ENCODE measurements at regions not wholly inside any gene's neighbourhood (a gene's known extent, or its start where the extent isn't known, plus 50 kb on each side); places are given as distances from the start of the nearest gene placed in this dataset.
"Not testable (repeated sequence)": the region's sequence is repeated elsewhere in the genome, so short reads cannot be mapped to it uniquely, and the experiment has no call there.

DNA sequence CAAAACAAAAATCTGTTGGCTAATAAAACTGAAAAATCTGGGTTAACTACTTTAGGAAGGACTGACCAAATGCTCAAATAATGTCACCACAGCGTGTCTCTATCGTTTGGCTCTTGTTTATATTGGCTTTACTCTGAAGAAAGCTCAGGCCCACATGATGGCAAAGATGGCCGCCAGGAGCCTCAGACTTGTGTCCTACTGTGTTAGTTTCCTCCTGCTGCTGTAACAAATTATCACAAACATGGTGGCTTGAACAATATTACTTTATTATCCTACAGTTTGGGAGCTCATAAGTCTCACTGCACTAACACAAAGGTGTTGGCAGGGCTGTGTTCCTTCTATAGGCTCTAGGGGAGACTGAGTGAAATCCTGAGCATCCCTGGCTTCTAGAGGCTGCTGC is 303.0 kb downstream of the DAD1 start:
- intact Hi-C loops (cut with DNase I; ENCODE audit: low total_unique reads): no loop called here

DNA sequence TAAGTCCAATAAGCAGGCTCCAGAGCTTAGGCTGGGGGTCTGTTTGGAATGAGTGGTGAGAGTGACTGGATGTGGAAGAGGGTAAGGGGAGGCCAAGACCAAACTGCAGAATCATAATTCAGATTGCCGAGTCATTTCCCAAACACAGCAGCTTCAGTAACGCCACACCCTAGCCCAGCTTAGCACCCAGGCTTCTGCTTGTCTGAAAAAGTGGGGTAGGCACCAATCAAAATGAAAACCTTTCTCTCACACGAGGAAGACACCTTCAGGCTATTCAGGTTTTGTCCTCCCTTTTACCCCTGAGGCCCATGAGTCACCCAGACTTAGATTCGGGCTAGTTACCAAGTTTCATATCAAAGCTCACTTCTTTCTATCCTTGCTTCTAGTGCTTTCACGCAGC is 306.1 kb downstream of the DAD1 start:
- H3K27me3 ChIP-seq: no peaks in the 10 kb centered on the region

More for the DNA sequence above, 303.0 kb downstream of the DAD1 start:
- 78 to 83% methylated on average over 3 of the region's 3 CpGs for WGBS, 2 donors (ENCODE audit: low coverage in 1 of 2)
- Histone ChIP-seq H3K9me3 (no peaks in the 10 kb centered on the region), H3K36me3 (no peaks in the 10 kb centered on the region), H3K27ac (no peak overlapping the region), H3K4me3 (no peak overlapping the region), H3K4me1 (no peaks in the 10 kb centered on the region), H3K27me3 (no peaks in the 10 kb centered on the region)
- DNase-seq: no peak
- in situ Hi-C loops (cut with MboI; ENCODE audit: low pct_ligation_motif_present in 1 of 4, low pct_unique_long_range_greater_than_20kb in 1 of 4, low sequenced_read_pairs in 3 of 4): no loop called here
- TF ChIP-seq POLR2A (IDR thresholded peaks at IDR 0.05) (no peak), POLR2AphosphoS5 (IDR thresholded peaks at IDR 0.05) (no peak), EP300 (IDR thresholded peaks at IDR 0.05; ENCODE audit: low read depth) (no peak)
- TF ChIP-seq, protein P1, sequence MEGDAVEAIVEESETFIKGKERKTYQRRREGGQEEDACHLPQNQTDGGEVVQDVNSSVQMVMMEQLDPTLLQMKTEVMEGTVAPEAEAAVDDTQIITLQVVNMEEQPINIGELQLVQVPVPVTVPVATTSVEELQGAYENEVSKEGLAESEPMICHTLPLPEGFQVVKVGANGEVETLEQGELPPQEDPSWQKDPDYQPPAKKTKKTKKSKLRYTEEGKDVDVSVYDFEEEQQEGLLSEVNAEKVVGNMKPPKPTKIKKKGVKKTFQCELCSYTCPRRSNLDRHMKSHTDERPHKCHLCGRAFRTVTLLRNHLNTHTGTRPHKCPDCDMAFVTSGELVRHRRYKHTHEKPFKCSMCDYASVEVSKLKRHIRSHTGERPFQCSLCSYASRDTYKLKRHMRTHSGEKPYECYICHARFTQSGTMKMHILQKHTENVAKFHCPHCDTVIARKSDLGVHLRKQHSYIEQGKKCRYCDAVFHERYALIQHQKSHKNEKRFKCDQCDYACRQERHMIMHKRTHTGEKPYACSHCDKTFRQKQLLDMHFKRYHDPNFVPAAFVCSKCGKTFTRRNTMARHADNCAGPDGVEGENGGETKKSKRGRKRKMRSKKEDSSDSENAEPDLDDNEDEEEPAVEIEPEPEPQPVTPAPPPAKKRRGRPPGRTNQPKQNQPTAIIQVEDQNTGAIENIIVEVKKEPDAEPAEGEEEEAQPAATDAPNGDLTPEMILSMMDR (IDR thresholded peaks at IDR 0.05): no peak

DNA sequence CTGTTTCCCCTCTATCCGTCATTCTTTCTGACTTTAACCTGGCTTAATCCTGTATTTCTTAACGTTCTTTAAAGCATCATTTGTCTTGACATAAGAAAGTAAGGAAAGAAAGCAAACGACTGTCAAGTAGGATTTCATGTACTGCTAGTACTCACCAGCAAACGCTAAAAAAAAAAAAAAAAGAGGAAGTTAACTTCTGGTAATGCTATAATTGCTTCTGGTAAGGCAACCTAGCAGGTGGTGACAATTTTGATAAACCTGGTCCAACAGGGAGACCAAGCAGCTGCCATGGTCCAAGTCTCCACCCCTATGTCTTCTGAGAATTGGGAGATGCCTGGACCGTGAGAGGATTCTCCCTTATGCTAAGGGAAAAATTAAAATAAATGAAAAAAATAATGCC is 306.6 kb downstream of the DAD1 start:
- in situ Hi-C loops (cut with MboI; ENCODE audit: low pct_ligation_motif_present in 1 of 4, low pct_unique_long_range_greater_than_20kb in 1 of 4, low sequenced_read_pairs in 3 of 4) (no loop called here), intact Hi-C loops (cut with DNase I; ENCODE audit: low total_unique reads) (no loop called here)
- Histone ChIP-seq H3K36me3 (no peaks in the 10 kb centered on the region), H3K9me3 (no peaks in the 10 kb centered on the region), H3K4me3 (no peak overlapping the region), H3K27ac (no peak overlapping the region), H3K27me3 (no peaks in the 10 kb centered on the region), H3K4me1 (no peaks in the 10 kb centered on the region)
- no peak for DNase-seq
- 31 to 34% methylated on average over 5 of the region's 5 CpGs for WGBS, 2 donors (ENCODE audit: low coverage in 1 of 2)
- TF ChIP-seq POLR2AphosphoS5 (IDR thresholded peaks at IDR 0.05) (no peak), EP300 (IDR thresholded peaks at IDR 0.05; ENCODE audit: low read depth) (no peak), POLR2A (IDR thresholded peaks at IDR 0.05) (no peak)
- TF ChIP-seq, protein P1 (IDR thresholded peaks at IDR 0.05): no peak

More for the DNA sequence above, 306.1 kb downstream of the DAD1 start:
- intact Hi-C loops (cut with DNase I; ENCODE audit: low total_unique reads) (no loop called here), in situ Hi-C loops (cut with MboI; ENCODE audit: low pct_ligation_motif_present in 1 of 4, low pct_unique_long_range_greater_than_20kb in 1 of 4, low sequenced_read_pairs in 3 of 4) (no loop called here)
- TF ChIP-seq EP300 (IDR thresholded peaks at IDR 0.05; ENCODE audit: low read depth) (no peak), POLR2AphosphoS5 (IDR thresholded peaks at IDR 0.05) (no peak), POLR2A (IDR thresholded peaks at IDR 0.05) (no peak)
- TF ChIP-seq, protein P1 (IDR thresholded peaks at IDR 0.05): no peak
- no peaks in the 10 kb centered on the region for H3K36me3 ChIP-seq
- 44 to 60% methylated on average over 3 to 5 of the region's 5 CpGs for WGBS, 2 donors (ENCODE audit: low coverage in 1 of 2)
- H3K27ac ChIP-seq: no peak overlapping the region
- H3K4me3 ChIP-seq: no peak overlapping the region
- DNase-seq: no peak
- H3K4me1 ChIP-seq: no peaks in the 10 kb centered on the region
- no peaks in the 10 kb centered on the region for H3K9me3 ChIP-seq

DNA sequence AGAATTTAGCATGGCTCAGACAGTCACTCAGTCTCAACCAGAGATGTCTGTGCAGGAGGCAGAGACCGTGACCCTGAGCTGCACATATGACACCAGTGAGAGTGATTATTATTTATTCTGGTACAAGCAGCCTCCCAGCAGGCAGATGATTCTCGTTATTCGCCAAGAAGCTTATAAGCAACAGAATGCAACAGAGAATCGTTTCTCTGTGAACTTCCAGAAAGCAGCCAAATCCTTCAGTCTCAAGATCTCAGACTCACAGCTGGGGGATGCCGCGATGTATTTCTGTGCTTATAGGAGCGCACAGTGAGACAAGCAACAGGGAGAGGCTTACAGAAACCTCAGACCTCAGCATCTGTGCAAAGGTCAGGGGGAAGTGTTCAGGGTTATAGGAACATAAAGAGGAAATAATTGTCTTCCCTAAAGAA is 307.6 kb downstream of the DAD1 start:
- in situ Hi-C loops (cut with MboI; ENCODE audit: low pct_ligation_motif_present in 1 of 4, low pct_unique_long_range_greater_than_20kb in 1 of 4, low sequenced_read_pairs in 3 of 4); H3K4me1 ChIP-seq; H3K36me3 ChIP-seq; H3K4me3 ChIP-seq; H3K9me3 ChIP-seq; intact Hi-C loops (cut with DNase I; ENCODE audit: low total_unique reads); DNase-seq; H3K27me3 ChIP-seq; H3K27ac ChIP-seq: not testable (repeated sequence)
- 44 to 47% methylated on average over 3 to 7 of the region's 7 CpGs for WGBS, 2 donors (ENCODE audit: low coverage in 1 of 2)
